Neural cell (in vitro differentiated cells): ENCODE measurements at regions not wholly inside any gene's neighbourhood (a gene's known extent, or its start where the extent isn't known, plus 50 kb on each side); places are given as distances from the start of the nearest gene placed in this dataset.

Experiments
- POLR2AphosphoS5 ChIP-seq: IDR thresholded peaks from 2 replicates; pipeline ENCODE4 v1.6.1; 2012
- RAD21 ChIP-seq: fragments of 450-650 bp; conservative IDR thresholded peaks from 2 replicates; pipeline ENCODE4 v1.6.1; 2014; ENCODE audit warnings: antibody characterized with exemption, mild to moderate bottlenecking, moderate library complexity
- TF ChIP-seq, protein P1 (sequence below): fragments of 450-650 bp; IDR thresholded peaks from 2 replicates; pipeline ENCODE4 v1.5.1; 2014; ENCODE audit warnings: antibody characterized with exemption, mild to moderate bottlenecking, moderate library complexity; ENCODE audit not compliant: poor library complexity, severe bottlenecking

GRCh38 chr3:151987893-151988292 is 114.5 kb downstream of the SUCNR1 start:
- TF ChIP-seq, protein P1, sequence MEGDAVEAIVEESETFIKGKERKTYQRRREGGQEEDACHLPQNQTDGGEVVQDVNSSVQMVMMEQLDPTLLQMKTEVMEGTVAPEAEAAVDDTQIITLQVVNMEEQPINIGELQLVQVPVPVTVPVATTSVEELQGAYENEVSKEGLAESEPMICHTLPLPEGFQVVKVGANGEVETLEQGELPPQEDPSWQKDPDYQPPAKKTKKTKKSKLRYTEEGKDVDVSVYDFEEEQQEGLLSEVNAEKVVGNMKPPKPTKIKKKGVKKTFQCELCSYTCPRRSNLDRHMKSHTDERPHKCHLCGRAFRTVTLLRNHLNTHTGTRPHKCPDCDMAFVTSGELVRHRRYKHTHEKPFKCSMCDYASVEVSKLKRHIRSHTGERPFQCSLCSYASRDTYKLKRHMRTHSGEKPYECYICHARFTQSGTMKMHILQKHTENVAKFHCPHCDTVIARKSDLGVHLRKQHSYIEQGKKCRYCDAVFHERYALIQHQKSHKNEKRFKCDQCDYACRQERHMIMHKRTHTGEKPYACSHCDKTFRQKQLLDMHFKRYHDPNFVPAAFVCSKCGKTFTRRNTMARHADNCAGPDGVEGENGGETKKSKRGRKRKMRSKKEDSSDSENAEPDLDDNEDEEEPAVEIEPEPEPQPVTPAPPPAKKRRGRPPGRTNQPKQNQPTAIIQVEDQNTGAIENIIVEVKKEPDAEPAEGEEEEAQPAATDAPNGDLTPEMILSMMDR, result no peak
- TF ChIP-seq RAD21 (no peak), POLR2AphosphoS5 (no peak)
